Inferior parietal cortex (tissue), 1 donor: ENCODE measurements at regions not wholly inside any gene's neighbourhood (a gene's known extent, or its start where the extent isn't known, plus 50 kb on each side); places are given as distances from the start of the nearest gene placed in this dataset.

Source experiments
- DNase-seq: peaks from one replicate; pipeline ENCODE4 v3.0.0-alpha.2; 2016; ENCODE audit errors: extremely low spot score

- no peak for DNase-seq
Measured at GRCh38 chr9:107700847-107701246, 211.3 kb upstream of the KLF4 start.

- DNase-seq: no peak
Measured at GRCh38 chr9:107699231-107699630, 209.7 kb upstream of the KLF4 start.

- DNase-seq: no peak
Measured at GRCh38 chr9:107698779-107699178, 209.2 kb upstream of the KLF4 start.

GRCh38 chr9:107696302-107696701 is 206.7 kb upstream of the KLF4 start:
- DNase-seq: no peak

- DNase-seq: no peak
Measured at GRCh38 chr9:107694390-107694789, 204.8 kb upstream of the KLF4 start.

GRCh38 chr9:107693625-107694326 is 204.2 kb upstream of the KLF4 start:
- no peak for DNase-seq

GRCh38 chr9:107691664-107692063 is 202.1 kb upstream of the KLF4 start:
- DNase-seq: no peak

- DNase-seq: no peak
Measured at GRCh38 chr9:107690021-107690420, 200.5 kb upstream of the KLF4 start.

- DNase-seq: no peak
Measured at GRCh38 chr9:107688728-107689127, 199.2 kb upstream of the KLF4 start.

- DNase-seq: no peak
Measured at GRCh38 chr9:107685901-107686300, 196.3 kb upstream of the KLF4 start.

- no peak for DNase-seq
Measured at GRCh38 chr9:107685376-107685775, 195.8 kb upstream of the KLF4 start.

- DNase-seq: no peak
Measured at GRCh38 chr9:107684224-107684623, 194.7 kb upstream of the KLF4 start.

- no peak for DNase-seq
Measured at GRCh38 chr9:107683566-107683965, 194.0 kb upstream of the KLF4 start.

GRCh38 chr9:107681988-107682387 is 192.4 kb upstream of the KLF4 start:
- DNase-seq: no peak

- no peak for DNase-seq
Measured at GRCh38 chr9:107675351-107676259, 186.0 kb upstream of the KLF4 start.

- no peak for DNase-seq
Measured at GRCh38 chr9:107674721-107675277, 185.2 kb upstream of the KLF4 start.

- DNase-seq: no peak
Measured at GRCh38 chr9:107673861-107674720, 184.5 kb upstream of the KLF4 start.

GRCh38 chr9:107671588-107671987 is 182.0 kb upstream of the KLF4 start:
- DNase-seq: no peak

- DNase-seq: no peak
Measured at GRCh38 chr9:107669422-107669821, 179.9 kb upstream of the KLF4 start.

- DNase-seq: no peak
Measured at GRCh38 chr9:107667231-107668070, 177.9 kb upstream of the KLF4 start.

GRCh38 chr9:107665057-107665456 is 175.5 kb upstream of the KLF4 start:
- no peak for DNase-seq
